Ureter (tissue), 1 donor: ENCODE measurements at regions not wholly inside any gene's neighbourhood (a gene's known extent, or its start where the extent isn't known, plus 50 kb on each side); places are given as distances from the start of the nearest gene placed in this dataset.

Experiments
- DNase-seq: peaks from one replicate; pipeline ENCODE4 v3.0.0-alpha.2; 2020; ENCODE audit warnings: low spot score
- donor health status: DM: yes; HTN: yes; CAD: no.

- no peak for DNase-seq
Measured at GRCh38 chr20:39503902-39504709, 542.0 kb downstream of the DHX35 start.

- no peak for DNase-seq
Measured at GRCh38 chr20:39492223-39492797, 530.2 kb downstream of the DHX35 start.

- DNase-seq, result no peak
Measured at GRCh38 chr20:39491711-39492110, 529.6 kb downstream of the DHX35 start.

- DNase-seq, result no peak
Measured at GRCh38 chr20:39489986-39490560, 527.9 kb downstream of the DHX35 start.

- DNase-seq, result no peak
Measured at GRCh38 chr20:39480276-39481043, 518.3 kb downstream of the DHX35 start.

- no peak for DNase-seq
Measured at GRCh38 chr20:39479196-39479810, 517.2 kb downstream of the DHX35 start.

GRCh38 chr20:39474879-39475278 lies 512.7 kb downstream of the DHX35 start:
- no peak for DNase-seq

- DNase-seq, result no peak
Measured at GRCh38 chr20:39473536-39473935, 511.4 kb downstream of the DHX35 start.

GRCh38 chr20:39468703-39469102 lies 506.6 kb downstream of the DHX35 start:
- DNase-seq, result no peak

- no peak for DNase-seq
Measured at GRCh38 chr20:39464238-39464637, 502.1 kb downstream of the DHX35 start.

GRCh38 chr20:39462416-39462945 lies 500.3 kb downstream of the DHX35 start:
- DNase-seq, result no peak

GRCh38 chr20:39458452-39458851 lies 496.3 kb downstream of the DHX35 start:
- DNase-seq, result no peak

GRCh38 chr20:39453890-39454289 lies 491.7 kb downstream of the DHX35 start:
- no peak for DNase-seq

- no peak for DNase-seq
Measured at GRCh38 chr20:39452583-39453340, 490.6 kb downstream of the DHX35 start.

GRCh38 chr20:39451386-39451785 lies 489.2 kb downstream of the DHX35 start:
- DNase-seq, result no peak

- no peak for DNase-seq
Measured at GRCh38 chr20:39446397-39446796, 484.3 kb downstream of the DHX35 start.

GRCh38 chr20:39445095-39445494 lies 483.0 kb downstream of the DHX35 start:
- DNase-seq, result no peak

- DNase-seq, result no peak
Measured at GRCh38 chr20:39433466-39433865, 471.3 kb downstream of the DHX35 start.

GRCh38 chr20:39431091-39431880 lies 469.1 kb downstream of the DHX35 start:
- DNase-seq, result no peak

GRCh38 chr20:39429726-39430125 lies 467.6 kb downstream of the DHX35 start:
- no peak for DNase-seq
